Activated naive CD8-positive, alpha-beta T cell treated with anti-CD3 and anti-CD28 coated beads for 36 hours (primary cell): ENCODE measurements at regions not wholly inside any gene's neighbourhood (a gene's known extent, or its start where the extent isn't known, plus 50 kb on each side); places are given as distances from the start of the nearest gene placed in this dataset.
"Not testable (repeated sequence)": the region's sequence is repeated elsewhere in the genome, so short reads cannot be mapped to it uniquely, and the experiment has no call there.

Experiments
- DNase-seq: peaks from one replicate; pipeline ENCODE4 v3.0.0; 2021
- H3K27ac Mint-ChIP-seq: one replicate; pipeline ENCODE4 v1.8.0; 2022; ENCODE audit warnings: mild to moderate bottlenecking, moderate library complexity, mixed read lengths
- H3K27me3 Mint-ChIP-seq: one replicate; pipeline ENCODE4 v1.8.0; 2022; ENCODE audit warnings: mild to moderate bottlenecking, mixed read lengths
- H3K36me3 Mint-ChIP-seq: one replicate; pipeline ENCODE4 v1.8.0; 2021; ENCODE audit warnings: mild to moderate bottlenecking, mixed read lengths
- H3K4me1 Mint-ChIP-seq: one replicate; pipeline ENCODE4 v1.8.0; 2021; ENCODE audit warnings: mixed read lengths
- H3K4me3 Mint-ChIP-seq: one replicate; pipeline ENCODE4 v1.8.0; 2022; ENCODE audit warnings: mild to moderate bottlenecking, moderate library complexity, mixed read lengths
- H3K9me3 Mint-ChIP-seq: one replicate; pipeline ENCODE4 v1.8.0; 2022; ENCODE audit warnings: mixed read lengths

- Mint-ChIP-seq H3K27me3 (no peaks in the 10 kb centered on the region), H3K27ac (no peak overlapping the region)
Observed at GRCh38 chr6:112524071-112524470, 176.9 kb downstream of the RFPL4B start.

DNA sequence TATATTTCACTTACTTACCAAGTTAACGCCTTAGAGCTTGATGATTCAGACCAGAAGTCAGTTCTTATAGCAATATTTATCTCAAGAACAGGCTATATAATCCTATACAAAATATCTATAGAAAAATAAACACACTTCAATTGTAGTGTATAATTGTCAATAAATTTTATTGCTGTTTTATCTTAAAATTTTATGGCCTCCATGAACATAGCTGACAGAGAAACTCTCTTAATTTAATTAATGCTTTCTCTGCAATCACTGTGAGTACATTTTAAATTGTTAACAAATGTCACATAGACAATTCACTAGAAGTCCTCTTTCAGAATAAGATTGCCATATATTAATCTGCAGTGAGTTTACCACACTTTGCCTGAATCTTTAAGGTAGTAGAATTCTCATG, 178.6 kb downstream of the RFPL4B start:
- H3K4me1 Mint-ChIP-seq, result no peaks in the 10 kb centered on the region

More at GRCh38 chr6:112524071-112524470, 176.9 kb downstream of the RFPL4B start:
- DNase-seq, result no peak
- no peak overlapping the region for H3K4me3 Mint-ChIP-seq
- no peaks in the 10 kb centered on the region for H3K4me1 Mint-ChIP-seq
- H3K9me3 Mint-ChIP-seq, result no peaks in the 10 kb centered on the region
- H3K36me3 Mint-ChIP-seq, result no peaks in the 10 kb centered on the region

DNA sequence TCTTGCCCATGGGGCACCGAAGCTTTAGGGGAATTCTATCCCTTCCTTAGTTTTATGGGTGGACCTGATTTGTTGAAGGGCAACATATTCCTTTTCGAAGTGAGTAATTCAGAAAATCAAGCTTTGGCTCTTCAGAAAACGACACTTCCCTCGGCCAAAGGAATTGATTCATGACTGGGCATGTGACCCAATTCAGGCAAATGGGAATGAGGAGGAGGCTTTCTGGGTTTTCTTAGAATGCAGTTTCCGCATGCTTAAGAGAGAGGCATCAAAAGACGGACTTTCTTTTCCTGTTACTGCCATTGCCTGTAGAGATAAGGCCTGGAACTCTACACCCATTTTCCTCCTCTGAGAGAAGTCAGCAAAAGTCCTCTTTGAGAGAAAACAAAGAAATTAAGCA, 179.5 kb downstream of the RFPL4B start:
- Mint-ChIP-seq H3K4me1 (no peaks in the 10 kb centered on the region), H3K36me3 (no peaks in the 10 kb centered on the region), H3K27me3 (no peaks in the 10 kb centered on the region), H3K27ac (no peak overlapping the region), H3K4me3 (no peak overlapping the region), H3K9me3 (no peaks in the 10 kb centered on the region)
- no peak for DNase-seq

More for the DNA sequence above, 178.6 kb downstream of the RFPL4B start:
- no peaks in the 10 kb centered on the region for H3K9me3 Mint-ChIP-seq
- no peak overlapping the region for H3K27ac Mint-ChIP-seq
- no peaks in the 10 kb centered on the region for H3K36me3 Mint-ChIP-seq
- no peak for DNase-seq
- H3K27me3 Mint-ChIP-seq, result no peaks in the 10 kb centered on the region
- H3K4me3 Mint-ChIP-seq, result no peak overlapping the region

DNA sequence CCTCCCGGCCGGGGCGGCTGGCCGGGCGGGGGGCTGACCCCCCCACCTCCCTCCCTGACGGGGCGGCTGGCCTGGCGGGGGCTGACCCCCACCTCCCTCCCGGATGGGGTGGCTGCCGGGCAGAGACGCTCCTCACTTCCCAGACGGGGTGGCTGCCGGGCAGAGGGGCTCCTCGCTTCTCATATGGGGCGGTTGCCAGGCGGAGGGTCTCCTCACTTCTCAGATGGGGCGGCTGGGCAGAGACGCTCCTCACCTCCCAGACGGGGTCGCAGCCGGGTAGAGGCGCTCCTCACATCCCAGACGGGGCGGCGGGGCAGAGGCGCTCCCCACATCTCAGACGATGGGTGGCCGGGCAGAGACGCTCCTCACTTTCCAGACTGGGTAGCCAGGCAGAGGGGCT, 181.2 kb downstream of the RFPL4B start:
- DNase-seq, H3K4me1 Mint-ChIP-seq, H3K36me3 Mint-ChIP-seq: not testable (repeated sequence)

DNA sequence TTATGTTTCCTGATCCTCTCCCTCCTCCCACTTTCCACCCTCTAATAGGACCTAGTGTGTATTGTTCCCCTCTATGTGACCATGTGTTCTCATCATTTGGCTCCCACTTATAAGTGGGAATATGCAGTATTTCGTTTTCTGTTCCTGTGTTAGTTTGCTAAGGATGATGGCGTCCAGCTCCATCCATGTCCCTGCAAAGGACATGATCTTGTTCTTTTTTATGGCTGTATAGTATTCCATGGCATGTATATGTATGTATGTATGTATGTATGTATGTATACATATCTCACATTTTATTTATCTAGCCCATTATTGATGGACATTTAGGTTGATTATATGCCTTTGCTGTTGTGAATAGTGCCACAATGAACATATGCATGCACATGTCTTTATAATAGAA, 188.7 kb downstream of the RFPL4B start:
- no peaks in the 10 kb centered on the region for H3K4me1 Mint-ChIP-seq
- DNase-seq, result no peak
- no peaks in the 10 kb centered on the region for H3K27me3 Mint-ChIP-seq
- H3K36me3 Mint-ChIP-seq, result no peaks in the 10 kb centered on the region
- no peak overlapping the region for H3K4me3 Mint-ChIP-seq
- peaks cover 5% of the 10 kb centered on the region for H3K9me3 Mint-ChIP-seq
- H3K27ac Mint-ChIP-seq, result no peak overlapping the region

More for the DNA sequence above, 181.2 kb downstream of the RFPL4B start:
- not testable (repeated sequence) for H3K4me3 Mint-ChIP-seq, H3K9me3 Mint-ChIP-seq, H3K27me3 Mint-ChIP-seq, H3K27ac Mint-ChIP-seq

GRCh38 chr6:112539355-112539754, 192.2 kb downstream of the RFPL4B start:
- DNase-seq, result no peak
- Mint-ChIP-seq H3K36me3 (no peaks in the 10 kb centered on the region), H3K9me3 (peaks cover 7% of the 10 kb centered on the region), H3K4me1 (no peaks in the 10 kb centered on the region), H3K4me3 (no peak overlapping the region), H3K27ac (no peak overlapping the region), H3K27me3 (no peaks in the 10 kb centered on the region)

GRCh38 chr6:112541847-112542246, 194.7 kb downstream of the RFPL4B start:
- DNase-seq, result not testable (repeated sequence)

GRCh38 chr6:112547321-112548085, 200.4 kb downstream of the RFPL4B start:
- H3K27ac Mint-ChIP-seq, DNase-seq, H3K36me3 Mint-ChIP-seq, H3K4me1 Mint-ChIP-seq, H3K4me3 Mint-ChIP-seq, H3K27me3 Mint-ChIP-seq: not testable (repeated sequence)
- H3K9me3 Mint-ChIP-seq, result peaks cover 11% of the 10 kb centered on the region

More at GRCh38 chr6:112541847-112542246, 194.7 kb downstream of the RFPL4B start:
- H3K4me3 Mint-ChIP-seq, H3K27ac Mint-ChIP-seq, H3K4me1 Mint-ChIP-seq, H3K36me3 Mint-ChIP-seq, H3K27me3 Mint-ChIP-seq, H3K9me3 Mint-ChIP-seq: not testable (repeated sequence)

DNA sequence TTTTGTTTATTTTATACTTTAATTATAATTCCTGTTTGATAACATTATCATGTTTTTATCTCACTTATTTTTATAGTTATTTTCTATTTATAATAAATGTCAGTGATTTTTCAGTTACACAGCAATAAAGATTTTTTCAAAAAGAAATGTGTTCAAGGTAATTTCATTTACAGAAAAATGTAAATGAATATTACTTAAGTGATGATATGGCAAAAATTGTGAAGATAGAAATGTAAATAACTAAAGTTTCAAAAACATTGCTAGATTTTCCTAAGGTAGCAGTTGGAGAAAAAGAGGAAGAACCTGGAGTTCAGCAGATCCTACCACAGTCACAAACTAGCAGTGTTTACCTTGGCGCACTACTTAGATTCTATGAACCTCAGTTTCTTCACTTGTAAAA, 202.6 kb downstream of the RFPL4B start:
- H3K27me3 Mint-ChIP-seq, result no peaks in the 10 kb centered on the region
- no peak overlapping the region for H3K4me3 Mint-ChIP-seq
- H3K36me3 Mint-ChIP-seq, result no peaks in the 10 kb centered on the region
- DNase-seq, result no peak
- peaks cover 9% of the 10 kb centered on the region for H3K9me3 Mint-ChIP-seq
- no peaks in the 10 kb centered on the region for H3K4me1 Mint-ChIP-seq
- no peak overlapping the region for H3K27ac Mint-ChIP-seq

DNA sequence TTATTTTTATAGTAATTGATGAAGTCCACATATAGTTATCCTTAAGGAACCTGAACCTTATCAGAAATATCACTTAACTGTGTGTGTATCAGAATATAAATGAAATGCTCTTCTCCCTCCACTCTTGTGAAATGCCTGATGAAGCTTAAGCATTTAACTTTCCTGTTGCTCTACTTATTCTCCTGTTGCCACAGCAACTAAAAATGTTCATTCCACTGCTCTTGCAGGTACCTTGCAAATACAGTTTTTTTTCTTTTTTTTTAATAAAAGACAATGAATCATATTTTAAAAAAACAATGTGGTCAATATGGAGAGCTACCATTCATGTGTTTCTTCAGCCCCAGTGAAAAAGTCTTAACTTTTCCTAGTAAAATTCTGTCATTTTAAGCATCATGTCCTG, 210.3 kb downstream of the RFPL4B start:
- no peak for DNase-seq
- Mint-ChIP-seq H3K4me3 (no peak overlapping the region), H3K36me3 (no peaks in the 10 kb centered on the region), H3K27me3 (no peaks in the 10 kb centered on the region), H3K9me3 (no peaks in the 10 kb centered on the region), H3K27ac (no peak overlapping the region), H3K4me1 (no peaks in the 10 kb centered on the region)

DNA sequence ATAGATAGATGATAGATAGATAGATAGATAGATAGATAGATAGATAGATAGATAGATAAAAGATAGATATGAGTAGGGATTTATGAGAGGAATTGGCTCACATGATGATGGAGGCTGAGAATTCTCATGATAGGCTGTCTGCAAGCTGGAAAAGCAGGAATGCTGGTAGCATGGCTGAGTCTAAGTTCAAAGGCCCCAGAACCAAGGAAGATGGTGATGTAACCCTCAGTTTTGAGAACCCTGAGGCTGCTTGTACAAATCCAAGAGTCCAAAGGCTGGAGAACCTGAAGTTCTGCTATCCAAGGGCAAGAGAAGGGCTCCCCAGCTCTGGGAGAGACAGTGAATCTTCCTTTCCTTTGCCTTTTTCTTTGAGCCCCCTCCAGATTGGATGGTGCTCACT, 210.8 kb downstream of the RFPL4B start:
- Mint-ChIP-seq H3K4me3 (no peak overlapping the region), H3K4me1 (no peaks in the 10 kb centered on the region), H3K36me3 (no peaks in the 10 kb centered on the region), H3K9me3 (no peaks in the 10 kb centered on the region), H3K27ac (no peak overlapping the region), H3K27me3 (no peaks in the 10 kb centered on the region)
- DNase-seq, result no peak

GRCh38 chr6:112560651-112561050, 213.5 kb downstream of the RFPL4B start:
- H3K9me3 Mint-ChIP-seq, result no peaks in the 10 kb centered on the region
- H3K36me3 Mint-ChIP-seq, result no peaks in the 10 kb centered on the region
- no peak for DNase-seq
- no peak overlapping the region for H3K27ac Mint-ChIP-seq
- H3K4me3 Mint-ChIP-seq, result no peak overlapping the region
- no peaks in the 10 kb centered on the region for H3K4me1 Mint-ChIP-seq
- H3K27me3 Mint-ChIP-seq, result no peaks in the 10 kb centered on the region

- no peaks in the 10 kb centered on the region for H3K9me3 Mint-ChIP-seq
- DNase-seq, result no peak
- no peaks in the 10 kb centered on the region for H3K4me1 Mint-ChIP-seq
- no peaks in the 10 kb centered on the region for H3K27me3 Mint-ChIP-seq
- H3K36me3 Mint-ChIP-seq, result no peaks in the 10 kb centered on the region
- no peak overlapping the region for H3K4me3 Mint-ChIP-seq
- H3K27ac Mint-ChIP-seq, result no peak overlapping the region
Observed at GRCh38 chr6:112562301-112563231, 215.4 kb downstream of the RFPL4B start.

DNA sequence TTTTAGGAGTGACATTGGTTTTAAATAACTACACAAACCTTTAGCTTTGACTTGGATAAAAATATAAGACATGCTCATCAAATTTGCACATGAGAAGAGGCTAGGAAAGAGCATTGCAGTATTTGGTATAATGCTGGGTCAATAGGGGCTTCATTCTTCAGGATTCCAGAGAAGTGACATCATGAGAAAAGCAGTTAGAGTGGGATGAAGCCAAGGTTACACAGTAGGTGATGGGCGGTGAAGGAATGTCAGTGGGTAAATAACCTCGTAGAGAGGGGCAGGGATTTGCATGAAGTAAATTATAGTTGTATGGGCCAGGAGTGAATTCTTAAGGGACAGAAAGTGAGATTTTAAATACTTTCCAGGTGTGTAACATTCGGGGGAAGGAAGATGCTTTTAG, 216.2 kb downstream of the RFPL4B start:
- Mint-ChIP-seq H3K9me3 (no peaks in the 10 kb centered on the region), H3K36me3 (no peaks in the 10 kb centered on the region), H3K27ac (no peak overlapping the region), H3K4me1 (no peaks in the 10 kb centered on the region), H3K27me3 (no peaks in the 10 kb centered on the region), H3K4me3 (no peak overlapping the region)
- no peak for DNase-seq

DNA sequence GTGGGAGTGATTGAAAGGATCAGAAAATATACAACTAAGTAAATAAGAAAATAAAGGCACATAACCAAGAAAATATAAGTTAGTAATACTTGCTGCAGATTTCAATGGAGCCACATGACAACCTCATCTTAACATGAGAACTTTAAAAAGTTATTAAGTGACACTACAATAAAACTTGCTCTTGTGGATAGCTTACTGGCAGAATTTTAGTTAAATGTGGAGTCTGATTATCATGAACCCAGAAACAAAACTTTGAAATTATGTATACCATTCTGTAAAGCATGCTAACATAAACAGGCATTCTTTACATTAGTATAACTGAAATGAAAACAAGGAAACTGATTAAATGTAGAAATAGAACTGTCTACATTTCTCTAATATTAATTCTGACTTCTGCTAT, 220.9 kb downstream of the RFPL4B start:
- Mint-ChIP-seq H3K9me3 (no peaks in the 10 kb centered on the region), H3K4me3 (no peak overlapping the region), H3K27me3 (no peaks in the 10 kb centered on the region), H3K36me3 (no peaks in the 10 kb centered on the region), H3K4me1 (no peaks in the 10 kb centered on the region), H3K27ac (no peak overlapping the region)
- no peak for DNase-seq
